Activated naive CD8-positive, alpha-beta T cell treated with anti-CD3 and anti-CD28 coated beads, Interleukin-2, amount 50 U/mL, for 24 hours (primary cell): ENCODE measurements at regions not wholly inside any gene's neighbourhood (a gene's known extent, or its start where the extent isn't known, plus 50 kb on each side); places are given as distances from the start of the nearest gene placed in this dataset.

Experiments
- ATAC-seq: fragments of 150-1000 bp; cut with Tn5 transposase; one replicate; pipeline ENCODE4 v1.10.0; 2021
- DNase-seq: peaks from one replicate; pipeline ENCODE4 v3.0.0; 2021
- H3K27ac Mint-ChIP-seq: one replicate; pipeline ENCODE4 v1.8.0; 2021; ENCODE audit warnings: mild to moderate bottlenecking, mixed read lengths
- H3K27me3 Mint-ChIP-seq: one replicate; pipeline ENCODE4 v1.8.0; 2021; ENCODE audit warnings: mixed read lengths
- H3K36me3 Mint-ChIP-seq: one replicate; pipeline ENCODE4 v1.8.0; 2021; ENCODE audit warnings: low read depth, mixed read lengths
- H3K4me1 Mint-ChIP-seq: one replicate; pipeline ENCODE4 v1.8.0; 2021; ENCODE audit warnings: mixed read lengths
- H3K4me3 Mint-ChIP-seq: one replicate; pipeline ENCODE4 v1.8.0; 2021; ENCODE audit warnings: mild to moderate bottlenecking, moderate library complexity, mixed read lengths
- H3K9me3 Mint-ChIP-seq: one replicate; pipeline ENCODE4 v1.8.0; 2021; ENCODE audit warnings: mixed read lengths

- H3K36me3 Mint-ChIP-seq = no peaks in the 10 kb centered on the region
- no peaks in the 10 kb centered on the region for H3K9me3 Mint-ChIP-seq
- DNase-seq (no peak), ATAC-seq (no peak)
- no peak overlapping the region for H3K27ac Mint-ChIP-seq
- no peak overlapping the region for H3K4me3 Mint-ChIP-seq
- no peaks in the 10 kb centered on the region for H3K4me1 Mint-ChIP-seq
- H3K27me3 Mint-ChIP-seq = peaks cover 16% of the 10 kb centered on the region
These were observed 50.3 kb upstream of the ITGA11 start for GRCh38 chr15:68482246-68482645.

- Mint-ChIP-seq H3K27ac (no peak overlapping the region), H3K27me3 (peaks cover 19% of the 10 kb centered on the region), H3K36me3 (no peaks in the 10 kb centered on the region), H3K4me3 (no peak overlapping the region), H3K4me1 (no peaks in the 10 kb centered on the region), H3K9me3 (no peaks in the 10 kb centered on the region)
- no peak for DNase-seq
- no peak for ATAC-seq
These were observed 51.2 kb upstream of the ITGA11 start for GRCh38 chr15:68483165-68483564.

GRCh38 chr15:68484220-68484619 lies 52.3 kb upstream of the ITGA11 start:
- ATAC-seq = no peak
- peaks cover 21% of the 10 kb centered on the region for H3K27me3 Mint-ChIP-seq
- H3K9me3 Mint-ChIP-seq = no peaks in the 10 kb centered on the region
- DNase-seq = no peak
- no peaks in the 10 kb centered on the region for H3K36me3 Mint-ChIP-seq
- no peaks in the 10 kb centered on the region for H3K4me1 Mint-ChIP-seq
- no peak overlapping the region for H3K4me3 Mint-ChIP-seq
- H3K27ac Mint-ChIP-seq = no peak overlapping the region

- H3K36me3 Mint-ChIP-seq = no peaks in the 10 kb centered on the region
- H3K9me3 Mint-ChIP-seq = no peaks in the 10 kb centered on the region
- no peak overlapping the region for H3K27ac Mint-ChIP-seq
- DNase-seq = no peak
- H3K4me1 Mint-ChIP-seq = no peaks in the 10 kb centered on the region
- no peak for ATAC-seq
- H3K27me3 Mint-ChIP-seq = peaks cover 21% of the 10 kb centered on the region
- no peak overlapping the region for H3K4me3 Mint-ChIP-seq
These were observed 52.9 kb upstream of the ITGA11 start for GRCh38 chr15:68484696-68485400.

GRCh38 chr15:68485721-68486360 lies 53.9 kb upstream of the ITGA11 start:
- Mint-ChIP-seq H3K4me3 (no peak overlapping the region), H3K36me3 (no peaks in the 10 kb centered on the region), H3K27ac (no peak overlapping the region), H3K9me3 (no peaks in the 10 kb centered on the region), H3K27me3 (peaks cover 21% of the 10 kb centered on the region), H3K4me1 (no peaks in the 10 kb centered on the region)
- DNase-seq = no peak
- no peak for ATAC-seq

GRCh38 chr15:68487087-68487843 lies 55.3 kb upstream of the ITGA11 start:
- Mint-ChIP-seq H3K4me1 (no peaks in the 10 kb centered on the region), H3K9me3 (no peaks in the 10 kb centered on the region), H3K36me3 (no peaks in the 10 kb centered on the region), H3K27ac (no peak overlapping the region), H3K4me3 (no peak overlapping the region), H3K27me3 (peaks cover 23% of the 10 kb centered on the region)
- DNase-seq (no peak), ATAC-seq (no peak)

- H3K4me3 Mint-ChIP-seq = no peak overlapping the region
- DNase-seq (no peak), ATAC-seq (no peak)
- H3K27ac Mint-ChIP-seq = no peak overlapping the region
- H3K27me3 Mint-ChIP-seq = peaks cover 20% of the 10 kb centered on the region
- no peaks in the 10 kb centered on the region for H3K9me3 Mint-ChIP-seq
- H3K4me1 Mint-ChIP-seq = no peaks in the 10 kb centered on the region
- H3K36me3 Mint-ChIP-seq = no peaks in the 10 kb centered on the region
These were observed 56.3 kb upstream of the ITGA11 start for GRCh38 chr15:68488290-68488689.

- ATAC-seq (no peak), DNase-seq (no peak)
- no peak overlapping the region for H3K4me3 Mint-ChIP-seq
- H3K9me3 Mint-ChIP-seq = no peaks in the 10 kb centered on the region
- H3K27me3 Mint-ChIP-seq = peaks cover 25% of the 10 kb centered on the region
- H3K4me1 Mint-ChIP-seq = no peaks in the 10 kb centered on the region
- no peak overlapping the region for H3K27ac Mint-ChIP-seq
- H3K36me3 Mint-ChIP-seq = no peaks in the 10 kb centered on the region
These were observed 57.0 kb upstream of the ITGA11 start for GRCh38 chr15:68488966-68489365.

- ATAC-seq (no peak), DNase-seq (no peak)
- Mint-ChIP-seq H3K4me1 (no peaks in the 10 kb centered on the region), H3K36me3 (no peaks in the 10 kb centered on the region), H3K27me3 (peaks cover 23% of the 10 kb centered on the region), H3K9me3 (no peaks in the 10 kb centered on the region), H3K27ac (no peak overlapping the region), H3K4me3 (no peak overlapping the region)
These were observed 57.5 kb upstream of the ITGA11 start for GRCh38 chr15:68489421-68489820.

- Mint-ChIP-seq H3K36me3 (no peaks in the 10 kb centered on the region), H3K4me3 (no peak overlapping the region), H3K9me3 (no peaks in the 10 kb centered on the region), H3K4me1 (no peaks in the 10 kb centered on the region), H3K27me3 (peaks cover 20% of the 10 kb centered on the region), H3K27ac (no peak overlapping the region)
- ATAC-seq (no peak), DNase-seq (no peak)
These were observed 59.6 kb upstream of the ITGA11 start for GRCh38 chr15:68491415-68492106.

- Mint-ChIP-seq H3K4me3 (no peak overlapping the region), H3K36me3 (no peaks in the 10 kb centered on the region), H3K4me1 (no peaks in the 10 kb centered on the region), H3K9me3 (no peaks in the 10 kb centered on the region), H3K27me3 (peaks cover 17% of the 10 kb centered on the region), H3K27ac (no peak overlapping the region)
- ATAC-seq (no peak), DNase-seq (no peak)
These were observed 60.9 kb upstream of the ITGA11 start for GRCh38 chr15:68492855-68493254.

- no peak overlapping the region for H3K4me3 Mint-ChIP-seq
- H3K27me3 Mint-ChIP-seq = peaks cover 13% of the 10 kb centered on the region
- ATAC-seq = no peak
- H3K9me3 Mint-ChIP-seq = no peaks in the 10 kb centered on the region
- no peaks in the 10 kb centered on the region for H3K36me3 Mint-ChIP-seq
- no peak overlapping the region for H3K27ac Mint-ChIP-seq
- DNase-seq = no peak
- no peaks in the 10 kb centered on the region for H3K4me1 Mint-ChIP-seq
These were observed 61.7 kb upstream of the ITGA11 start for GRCh38 chr15:68493629-68494028.

GRCh38 chr15:68494573-68495110 lies 62.7 kb upstream of the ITGA11 start:
- peaks cover 13% of the 10 kb centered on the region for H3K27me3 Mint-ChIP-seq
- H3K27ac Mint-ChIP-seq = no peak overlapping the region
- DNase-seq (no peak), ATAC-seq (no peak)
- no peaks in the 10 kb centered on the region for H3K36me3 Mint-ChIP-seq
- no peaks in the 10 kb centered on the region for H3K9me3 Mint-ChIP-seq
- H3K4me1 Mint-ChIP-seq = no peaks in the 10 kb centered on the region
- no peak overlapping the region for H3K4me3 Mint-ChIP-seq

GRCh38 chr15:68495221-68495950 lies 63.4 kb upstream of the ITGA11 start:
- H3K36me3 Mint-ChIP-seq = no peaks in the 10 kb centered on the region
- no peaks in the 10 kb centered on the region for H3K4me1 Mint-ChIP-seq
- peaks cover 13% of the 10 kb centered on the region for H3K27me3 Mint-ChIP-seq
- H3K9me3 Mint-ChIP-seq = no peaks in the 10 kb centered on the region
- DNase-seq (no peak), ATAC-seq (no peak)
- no peak overlapping the region for H3K4me3 Mint-ChIP-seq
- H3K27ac Mint-ChIP-seq = no peak overlapping the region
